GM12872 (cell line): ENCODE measurements at regions not wholly inside any gene's neighbourhood (a gene's known extent, or its start where the extent isn't known, plus 50 kb on each side); places are given as distances from the start of the nearest gene placed in this dataset.

Experiments
- CTCF ChIP-seq: IDR thresholded peaks from 3 replicates; pipeline ENCODE4 v1.5.1; 2011; ENCODE audit warnings: low read depth, mild to moderate bottlenecking, low read length, moderate library complexity; ENCODE audit not compliant: insufficient read depth

- TF ChIP-seq CTCF, result no peak
Observed at GRCh38 chr2:156890529-156891148, 366.9 kb upstream of the GALNT5 start.

- TF ChIP-seq CTCF, result no peak
Observed at GRCh38 chr2:156891609-156892008, 365.9 kb upstream of the GALNT5 start.

- peak; percentile 55 for TF ChIP-seq CTCF
Observed at GRCh38 chr2:156892467-156893281, 364.8 kb upstream of the GALNT5 start.

- TF ChIP-seq CTCF, result no peak
Observed at GRCh38 chr2:156896294-156896693, 361.2 kb upstream of the GALNT5 start.

- no peak for TF ChIP-seq CTCF
Observed at GRCh38 chr2:156897548-156897947, 360.0 kb upstream of the GALNT5 start.

- TF ChIP-seq CTCF, result no peak
Observed at GRCh38 chr2:156901373-156902031, 356.0 kb upstream of the GALNT5 start.

- no peak for TF ChIP-seq CTCF
Observed at GRCh38 chr2:156903335-156903734, 354.2 kb upstream of the GALNT5 start.
